Heart left ventricle (tissue), 16 donors: ENCODE measurements at regions not wholly inside any gene's neighbourhood (a gene's known extent, or its start where the extent isn't known, plus 50 kb on each side); places are given as distances from the start of the nearest gene placed in this dataset.
"Not testable (repeated sequence)": the region's sequence is repeated elsewhere in the genome, so short reads cannot be mapped to it uniquely, and the experiment has no call there.

Source experiments
- ATAC-seq, 4 donors: fragments of 200-7000 bp; cut with Tn5 transposase; one replicate each; pipeline ENCODE4 v1.9.1; 2020 to 2022; ENCODE audit warnings: moderate library complexity in 4 of 4, mild to moderate bottlenecking in 3 of 4, moderate number of reproducible peaks in 1 of 4
- DNase-seq, 5 donors: peaks; one replicate each; pipeline ENCODE4 v3.0.0-alpha.2; 2020
- H3K27ac ChIP-seq, 12 donors: fragments of 200-600 bp; sonication (generic) in 4 of 12; one replicate each; pipeline versions ENCODE4 v1.5.0 to v1.8.0; 2016 to 2022; ENCODE audit warnings: mild to moderate bottlenecking in 2 of 12
- H3K27me3 ChIP-seq, 9 donors: fragments of 200-600 bp; sonication (generic) in 2 of 9; one replicate each; pipeline versions ENCODE4 v1.5.1 to v1.8.0; 2016 to 2022; ENCODE audit warnings: mild to moderate bottlenecking in 3 of 9
- H3K36me3 ChIP-seq, 9 donors: fragments of 200-600 bp; sonication (generic) in 2 of 9; one replicate each; pipeline versions ENCODE4 v1.5.0 to v1.8.0; 2018 to 2022; ENCODE audit warnings: mild to moderate bottlenecking in 2 of 9
- H3K4me1 ChIP-seq, 12 donors: fragments of 200-600 bp; sonication (generic) in 4 of 12; one replicate each; pipeline versions ENCODE4 v1.5.0 to v1.8.0; 2016 to 2022; ENCODE audit warnings: mild to moderate bottlenecking in 3 of 12
- H3K4me3 ChIP-seq, 12 donors: fragments of 200-600 bp; sonication (generic) in 4 of 12; one replicate each; pipeline versions ENCODE4 v1.5.0 to v1.8.0; 2017 to 2022; ENCODE audit warnings: mild to moderate bottlenecking in 9 of 12, moderate library complexity in 4 of 12
- H3K9me3 ChIP-seq, 12 donors: fragments of 200-600 bp; sonication (generic) in 4 of 12; one replicate each; pipeline versions ENCODE4 v1.5.0 to v1.8.0; 2016 to 2022; ENCODE audit warnings: mild to moderate bottlenecking in 1 of 12
- CTCF ChIP-seq, 12 donors: fragments of 200-600 bp; sonication (generic) in 4 of 12; IDR thresholded peaks; one replicate each; pipeline versions ENCODE4 v1.5.0 to v1.8.0; 2018 to 2022; ENCODE audit warnings: antibody characterized with exemption in 12 of 12, mild to moderate bottlenecking in 5 of 12
- POLR2A ChIP-seq, 2 donors: fragments of 450-650 bp; IDR thresholded peaks; one replicate each; pipeline ENCODE4 v1.6.1; 2017; ENCODE audit warnings: antibody characterized with exemption in 2 of 2, mild to moderate bottlenecking in 2 of 2, moderate library complexity in 2 of 2
- WGBS, 4 donors: extraction: QIAGEN DNeasy Blood & Tissue Kit in 2 of 4; methylation state at CpG; one replicate each; pipeline versions ENCODE4 v1.1.5 to v1.1.7; 2013 to 2018; 5-methylcytosine and 5-hydroxymethylcytosine counted together
- intact Hi-C, 10 donors: fragments of 100-400 bp; cut with DNase I; formaldehyde crosslinking; loops; one replicate each; pipeline versions ENCODE4 v1.11.1 to v1.14.2; 2022
- donor health status: ischemic (EF 13 %, LVEDD 7.1; RV severe dilation, severe dysfunction).
- donor health status: healthy with polysubstance abuse.
- donor health status: DM: no; HTN: yes; CAD: no.
- donor health status: DM: no; HTN: no; CAD: no.
- donor health status: ischemic (EF 25% LVEDD 6.9; RV normal size, moderate dysfunction).
- donor health status: ischemic (EF 25% LVEDD 5.7; RV mildly dilated, moderate dysfunction).
- donor health status: healthy.
- donor health status: DM: yes; HTN: yes; CAD: no.
- donor health status: ischemic (EF 35%, LVEDD 5.7; RV mildly dilated, moderate dysfunction).
- donor health status: nonischemic (EF 11% LVEDD 7.7; RV severe dilation, severe dysfunction).
- donor health status: DM: yes; HTN: yes; CAD: no.
- donor health status: PGD.
- donor health status: ischemic (EF 29% LVEDD 5.4; RV normal size, mild dysfunction).
- donor health status: nonischemic (EF 23%, LVEDD 6.1; RV moderate dilation, normal function).

GRCh38 chr4:55028196-55028595 is 97.2 kb downstream of the KDR start:
- ATAC-seq: no peak
- Histone ChIP-seq H3K36me3 (no peaks in the 10 kb centered on the region), H3K27me3 (no peaks in the 10 kb centered on the region), H3K27ac (no peak overlapping the region), H3K4me3 (no peak overlapping the region), H3K9me3 (no peaks in the 10 kb centered on the region), H3K4me1 (peaks cover 0 to 21% (median 3%) of the 10 kb centered on the region in 12 donors)
- 95 to 96% (median 96%) methylated on average over 9 of the region's 9 CpGs for WGBS, 4 donors
- DNase-seq: no peak
- intact Hi-C loops: no loop called here
- TF ChIP-seq CTCF (IDR thresholded peaks at IDR 0.05) (no peak), POLR2A (IDR thresholded peaks at IDR 0.05) (no peak)

- H3K36me3 ChIP-seq: no peaks in the 10 kb centered on the region
- no peaks in the 10 kb centered on the region for H3K27me3 ChIP-seq
- ATAC-seq (no peak), DNase-seq (no peak)
- H3K9me3 ChIP-seq: no peaks in the 10 kb centered on the region
- TF ChIP-seq CTCF (IDR thresholded peaks at IDR 0.05) (no peak), POLR2A (IDR thresholded peaks at IDR 0.05) (no peak)
- no peak overlapping the region for H3K4me3 ChIP-seq
- intact Hi-C loops: no loop called here
- WGBS, 4 donors: 88 to 97% (median 93%) methylated on average over 2 of the region's 2 CpGs
- peaks cover 0 to 15% (median under 1%) of the 10 kb centered on the region in 12 donors for H3K4me1 ChIP-seq
- H3K27ac ChIP-seq: no peak overlapping the region
These were observed 97.8 kb downstream of the KDR start for GRCh38 chr4:55027596-55027995.

- 75 to 83% (median 81%) methylated on average over 6 of the region's 6 CpGs for WGBS, 4 donors
- DNase-seq, H3K4me3 ChIP-seq, H3K9me3 ChIP-seq, ATAC-seq, H3K27me3 ChIP-seq, H3K36me3 ChIP-seq, H3K27ac ChIP-seq, intact Hi-C loops, H3K4me1 ChIP-seq: not testable (repeated sequence)
These were observed 99.9 kb downstream of the KDR start for GRCh38 chr4:55025456-55025855.

GRCh38 chr4:55023030-55023429 is 102.4 kb downstream of the KDR start:
- intact Hi-C loops: no loop called here
- no peak for DNase-seq
- Histone ChIP-seq H3K9me3 (no peaks in the 10 kb centered on the region), H3K4me1 (no peaks in the 10 kb centered on the region), H3K4me3 (no peak overlapping the region), H3K27me3 (no peaks in the 10 kb centered on the region), H3K36me3 (no peaks in the 10 kb centered on the region), H3K27ac (no peak overlapping the region)
- ATAC-seq: no peak
- TF ChIP-seq POLR2A (IDR thresholded peaks at IDR 0.05): no peak
- no peak for TF ChIP-seq CTCF (IDR thresholded peaks at IDR 0.05)
- 96 to 97% (median 96%) methylated on average over 2 of the region's 2 CpGs for WGBS, 4 donors

GRCh38 chr4:55021214-55021613 is 104.2 kb downstream of the KDR start:
- DNase-seq (no peak), ATAC-seq (no peak)
- no peaks in the 10 kb centered on the region for H3K9me3 ChIP-seq
- 0 to 90% (median 65%) methylated on average over 1 of the region's 1 CpG for WGBS, 4 donors
- no peak overlapping the region for H3K27ac ChIP-seq
- H3K4me3 ChIP-seq: no peak overlapping the region
- intact Hi-C loops: no loop called here
- no peaks in the 10 kb centered on the region for H3K36me3 ChIP-seq
- TF ChIP-seq CTCF (IDR thresholded peaks at IDR 0.05) (no peak), POLR2A (IDR thresholded peaks at IDR 0.05) (no peak)
- H3K27me3 ChIP-seq: no peaks in the 10 kb centered on the region
- H3K4me1 ChIP-seq: no peaks in the 10 kb centered on the region
